RWPE1 (cell line): ENCODE measurements at regions not wholly inside any gene's neighbourhood (a gene's known extent, or its start where the extent isn't known, plus 50 kb on each side); places are given as distances from the start of the nearest gene placed in this dataset.

Experiments
- CTCF ChIA-PET: fragments of 350-600 bp; sonication (Branson Sonifier 250); formaldehyde crosslinking; extraction: SDS; loops from one replicate; lab custom pipeline; 2021; lab: Yijun Ruan, JAX
- POLR2A ChIA-PET: fragments of 400-600 bp; formaldehyde crosslinking; extraction: SDS; loops from one replicate; lab custom pipeline; 2020; ENCODE audit warnings: antibody characterized with exemption; ENCODE audit not compliant: low non-redundant PET; lab: Yijun Ruan, JAX
- DNase-seq: peaks from one replicate; pipeline ENCODE4 v3.0.0; 2012; ENCODE audit warnings: low spot score
- H3K27ac ChIP-seq: fragments of 450-650 bp; 2 replicates; pipeline ENCODE4 v1.5.1; 2017
- CTCF ChIP-seq: fragments of 450-650 bp; conservative IDR thresholded peaks from 2 replicates; pipeline ENCODE4 v1.5.1; 2017; ENCODE audit warnings: low read depth, mild to moderate bottlenecking

DNA sequence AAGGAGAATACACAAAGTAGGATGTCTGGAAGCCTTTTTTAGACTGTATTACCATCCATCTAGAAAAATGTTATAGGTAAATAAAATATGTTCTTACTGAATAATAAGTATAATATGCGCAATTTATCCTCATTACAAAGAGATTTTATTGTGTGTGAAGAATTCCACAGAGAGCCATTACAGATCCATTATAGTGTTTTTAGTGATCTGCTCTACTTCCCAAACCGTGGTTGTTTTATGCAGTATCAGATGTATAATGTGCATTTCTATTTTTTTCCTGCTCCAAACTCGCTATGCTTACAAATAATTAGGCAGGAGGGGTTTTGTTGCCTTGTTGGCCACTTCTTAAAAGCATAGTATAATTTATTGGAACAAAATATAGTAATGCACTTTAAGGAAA is 447.8 kb downstream of the USP25 start:
- no peak for TF ChIP-seq CTCF
- DNase-seq: no peak
- ChIA-PET POLR2A (no interaction called here), CTCF (no interaction called here)
- no peak overlapping the region for H3K27ac ChIP-seq

- no peak overlapping the region for H3K27ac ChIP-seq
- ChIA-PET POLR2A (no interaction called here), CTCF (no interaction called here)
- no peak for DNase-seq
- TF ChIP-seq CTCF: no peak
Observed at GRCh38 chr21:16179773-16180172, 450.0 kb downstream of the USP25 start.

GRCh38 chr21:16180614-16181013 is 450.8 kb downstream of the USP25 start:
- no peak for DNase-seq
- CTCF ChIA-PET: no interaction called here
- POLR2A ChIA-PET: no interaction called here
- TF ChIP-seq CTCF: no peak
- H3K27ac ChIP-seq: no peak overlapping the region

DNA sequence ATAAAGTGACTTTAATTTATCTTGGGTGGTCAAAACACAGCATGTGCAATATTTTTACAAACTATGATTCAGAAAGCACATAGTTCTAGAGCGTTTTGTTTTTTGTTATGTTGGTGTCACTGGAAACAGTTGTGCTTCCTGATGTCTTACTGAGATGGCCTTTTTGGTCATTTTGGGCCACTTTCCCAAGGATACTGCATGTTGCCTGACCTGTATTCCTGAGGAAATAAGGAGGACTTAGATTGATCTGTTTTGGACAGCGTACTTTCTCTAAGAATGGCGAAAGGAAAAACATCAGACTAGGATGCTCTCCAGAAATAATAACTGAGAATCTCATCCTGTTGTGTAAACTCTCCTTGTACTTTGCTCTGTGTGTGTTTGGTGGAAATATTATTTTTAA is 451.2 kb downstream of the USP25 start:
- ChIA-PET CTCF (no interaction called here), POLR2A (no interaction called here)
- no peak for DNase-seq
- H3K27ac ChIP-seq: no peak overlapping the region
- no peak for TF ChIP-seq CTCF

DNA sequence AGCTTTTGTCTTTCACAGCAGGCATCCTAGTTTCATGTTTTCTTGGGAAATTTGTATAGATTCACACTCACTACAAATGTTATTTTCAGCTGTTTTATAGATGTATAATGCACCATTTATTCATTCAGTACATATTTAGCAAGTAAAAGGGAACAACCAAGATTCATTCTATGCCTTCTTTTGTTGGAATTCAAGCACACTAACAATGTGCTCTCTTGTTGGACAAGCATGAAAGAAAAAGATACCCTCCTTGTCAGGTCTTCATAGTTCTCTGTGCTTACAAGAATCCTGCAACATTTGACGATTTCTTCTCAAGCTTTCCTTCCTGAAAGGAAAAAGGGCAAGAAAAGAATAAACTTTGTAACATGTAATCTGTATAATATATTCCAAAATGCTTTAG is 456.0 kb downstream of the USP25 start:
- no peak for TF ChIP-seq CTCF
- ChIA-PET POLR2A (no interaction called here), CTCF (no interaction called here)
- no peak for DNase-seq
- no peak overlapping the region for H3K27ac ChIP-seq

DNA sequence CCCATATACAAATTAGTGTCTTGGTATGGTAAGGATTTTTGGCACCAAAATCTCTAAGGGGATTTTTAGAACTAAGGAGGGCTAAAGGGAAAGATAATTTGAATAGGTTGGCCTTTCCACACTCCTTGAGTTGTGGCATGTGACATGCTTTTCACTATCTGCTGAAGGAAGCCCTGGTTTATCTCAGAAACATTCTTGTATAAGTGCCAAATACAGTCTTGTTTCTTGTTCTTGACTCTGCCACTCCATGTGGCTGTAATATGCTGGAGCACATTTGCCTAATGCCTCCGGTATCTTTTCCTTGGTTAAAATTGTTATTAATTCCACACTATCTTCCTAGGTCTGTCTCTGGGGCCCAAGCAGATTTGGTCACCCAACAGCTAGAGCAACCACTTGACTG is 457.0 kb downstream of the USP25 start:
- no peak for TF ChIP-seq CTCF
- CTCF ChIA-PET: interaction anchor here (0.7 kb wide), 1 partner anchor 146 kb away, joined by 7 read pairs; no protein-coding TSS in a partner anchor
- H3K27ac ChIP-seq: no peak overlapping the region
- POLR2A ChIA-PET: no interaction called here
- no peak for DNase-seq
